Skeletal muscle tissue (tissue), 3 donors: ENCODE measurements at regions not wholly inside any gene's neighbourhood (a gene's known extent, or its start where the extent isn't known, plus 50 kb on each side); places are given as distances from the start of the nearest gene placed in this dataset.

Source experiments
- H3K27ac ChIP-seq: one replicate; pipeline ENCODE4 v1.7.0; 2013; ENCODE audit warnings: mild to moderate bottlenecking, low read depth, low read length, inconsistent platforms
- H3K27me3 ChIP-seq, 3 donors: one replicate each; pipeline ENCODE4 v1.7.0; 2013; ENCODE audit warnings: low read length in 3 of 3; ENCODE audit not compliant: control insufficient read depth in 3 of 3, insufficient read depth in 3 of 3
- H3K36me3 ChIP-seq, 3 donors: one replicate each; pipeline ENCODE4 v1.7.0; 2013; ENCODE audit warnings: low read length in 3 of 3; ENCODE audit not compliant: control insufficient read depth in 3 of 3, insufficient read depth in 3 of 3
- H3K4me1 ChIP-seq, 3 donors: one replicate each; pipeline ENCODE4 v1.7.0; 2013; ENCODE audit warnings: low read length in 3 of 3, mild to moderate bottlenecking in 3 of 3; ENCODE audit not compliant: control insufficient read depth in 3 of 3, insufficient read depth in 3 of 3
- H3K4me3 ChIP-seq, 3 donors: one replicate each; pipeline ENCODE4 v1.7.0; 2013; ENCODE audit warnings: low read length in 3 of 3
- H3K9ac ChIP-seq, 3 donors: one replicate each; pipeline ENCODE4 v1.7.0; 2013; ENCODE audit warnings: low read length in 3 of 3, mild to moderate bottlenecking in 3 of 3, moderate library complexity in 2 of 3, low read depth in 1 of 3
- H3K9me3 ChIP-seq, 3 donors: one replicate each; pipeline ENCODE4 v1.7.0; 2013; ENCODE audit warnings: low read length in 3 of 3; ENCODE audit not compliant: control insufficient read depth in 3 of 3
- donor health status: Osteomylitis.

DNA sequence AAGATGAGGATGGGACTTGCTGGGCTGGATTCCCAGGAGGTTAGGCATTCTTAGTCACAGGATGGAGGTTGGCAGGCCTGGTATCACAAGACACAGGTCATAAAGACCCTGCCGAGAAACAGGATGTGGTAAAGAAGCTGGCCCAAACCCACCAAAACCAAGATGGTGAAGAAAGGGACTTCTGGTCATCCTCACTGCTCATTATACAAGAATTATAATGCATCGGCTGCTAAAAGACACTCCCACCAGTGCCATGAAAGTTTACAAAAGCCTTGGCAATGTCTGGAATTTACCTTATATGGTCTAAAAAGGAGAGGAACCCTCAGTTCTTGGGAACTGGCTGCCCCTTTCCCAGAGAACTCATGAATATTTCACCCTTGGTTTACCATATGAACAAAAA lies 345.5 kb upstream of the POM121L12 start:
- H3K4me3 ChIP-seq, result no peak overlapping the region
- no peak overlapping the region for H3K27ac ChIP-seq
- no peaks in the 10 kb centered on the region for H3K4me1 ChIP-seq
- H3K9ac ChIP-seq, result no peak overlapping the region
- H3K27me3 ChIP-seq, result no peaks in the 10 kb centered on the region
- H3K36me3 ChIP-seq, result no peaks in the 10 kb centered on the region
- H3K9me3 ChIP-seq, result peaks cover 0 to 4% (median 3%) of the 10 kb centered on the region in 3 donors

DNA sequence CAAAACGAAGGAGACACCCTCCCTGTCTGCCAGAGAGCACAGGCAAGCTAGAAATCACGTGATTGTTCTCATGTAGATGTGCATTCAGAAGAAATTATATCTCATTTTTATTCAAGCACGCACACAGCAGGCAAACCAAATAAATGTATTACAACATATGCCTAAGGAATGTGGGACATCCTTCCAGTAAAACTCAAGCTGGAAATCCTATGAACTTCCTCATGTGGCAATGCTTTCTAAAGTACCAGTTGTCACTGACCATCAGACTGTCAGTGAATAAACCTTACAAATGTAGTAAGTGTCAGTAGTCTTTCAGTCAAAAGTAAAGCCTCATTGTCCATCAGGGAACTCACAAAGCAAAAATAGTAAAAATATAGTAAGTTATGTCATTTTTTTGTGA lies 350.1 kb upstream of the POM121L12 start:
- peaks cover 0 to 4% (median 0%) of the 10 kb centered on the region in 3 donors for H3K9me3 ChIP-seq

DNA sequence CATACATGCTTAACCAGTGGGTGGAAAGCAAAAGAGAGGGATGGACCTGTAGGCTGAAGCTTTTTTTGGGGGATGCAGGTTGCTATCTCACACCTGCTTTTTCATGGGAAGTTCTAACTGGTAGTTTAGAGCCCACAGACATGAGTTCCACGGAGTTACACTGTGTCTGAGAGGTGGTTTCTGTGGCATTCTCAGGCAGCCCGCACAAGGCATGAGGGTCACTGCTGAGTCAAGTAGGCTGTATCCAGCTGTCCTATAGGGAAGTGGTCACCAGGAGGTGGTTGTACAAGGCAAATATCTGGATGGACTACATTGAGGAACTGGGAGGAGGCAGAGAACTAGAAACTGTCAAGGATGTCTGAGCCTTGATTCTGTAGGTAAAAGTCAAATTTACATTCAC lies 351.0 kb upstream of the POM121L12 start:
- H3K27me3 ChIP-seq, result no peaks in the 10 kb centered on the region
- peaks cover 0 to 4% (median 0%) of the 10 kb centered on the region in 3 donors for H3K9me3 ChIP-seq
- H3K36me3 ChIP-seq, result no peaks in the 10 kb centered on the region
- H3K4me3 ChIP-seq, result no peak overlapping the region
- no peak overlapping the region for H3K27ac ChIP-seq
- H3K4me1 ChIP-seq, result no peaks in the 10 kb centered on the region
- H3K9ac ChIP-seq, result no peak overlapping the region

More for the DNA sequence above, 350.1 kb upstream of the POM121L12 start:
- no peak overlapping the region for H3K4me3 ChIP-seq
- no peaks in the 10 kb centered on the region for H3K27me3 ChIP-seq
- no peaks in the 10 kb centered on the region for H3K4me1 ChIP-seq
- H3K36me3 ChIP-seq, result no peaks in the 10 kb centered on the region
- H3K9ac ChIP-seq, result no peak overlapping the region
- H3K27ac ChIP-seq, result no peak overlapping the region

DNA sequence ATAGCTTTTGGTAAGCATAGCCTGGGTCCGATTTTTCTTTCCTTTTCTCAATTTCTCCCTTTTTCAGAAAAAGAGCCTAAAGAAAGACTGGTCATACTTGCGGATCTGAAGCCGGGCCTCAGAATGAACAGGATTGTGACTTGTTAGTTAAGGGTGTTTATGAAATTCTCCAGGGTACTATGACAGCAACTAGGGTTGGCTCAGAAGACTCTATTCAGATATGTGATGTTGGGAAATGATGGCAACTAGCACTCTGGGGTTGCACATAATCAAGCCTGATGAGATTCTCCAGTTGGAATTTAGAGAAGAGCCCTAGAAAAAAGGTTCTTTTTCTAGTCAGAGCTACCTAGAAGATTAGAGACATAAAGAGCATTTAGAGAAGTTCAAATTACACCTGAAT lies 352.4 kb upstream of the POM121L12 start:
- Histone ChIP-seq H3K27me3 (no peaks in the 10 kb centered on the region), H3K9ac (no peak overlapping the region), H3K27ac (no peak overlapping the region), H3K4me3 (no peak overlapping the region), H3K36me3 (no peaks in the 10 kb centered on the region), H3K9me3 (peaks cover 0 to 4% (median 2%) of the 10 kb centered on the region in 3 donors), H3K4me1 (no peaks in the 10 kb centered on the region)

DNA sequence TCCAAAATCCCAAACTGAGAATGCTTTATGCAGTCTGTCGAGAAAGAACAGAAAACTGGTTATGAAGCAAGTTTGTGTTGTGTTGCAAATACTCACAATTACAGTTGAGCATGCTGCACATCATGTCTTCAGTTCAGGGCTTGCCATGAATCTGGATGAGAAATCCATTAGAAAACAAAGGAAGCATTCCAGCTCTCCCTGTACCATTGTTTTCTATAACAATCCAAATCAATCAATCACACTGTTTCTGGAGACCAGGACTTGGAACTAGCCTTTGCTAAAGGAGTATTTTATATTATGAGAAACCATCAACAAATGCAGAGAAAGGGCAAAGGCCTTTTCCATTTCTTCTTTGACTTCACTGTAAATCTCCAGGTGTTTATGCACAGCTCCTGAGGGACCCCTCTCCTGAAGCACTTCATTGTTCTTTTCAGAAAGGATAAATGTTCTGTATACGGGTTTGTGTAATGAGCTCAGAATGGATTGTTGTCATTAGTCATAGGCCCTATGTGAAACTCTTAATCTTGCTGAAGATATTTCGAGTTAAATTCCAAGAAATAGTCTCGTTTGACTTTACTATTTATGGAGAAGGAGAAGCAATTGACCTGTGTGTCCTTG lies 364.7 kb upstream of the POM121L12 start:
- Histone ChIP-seq H3K4me3 (no peak overlapping the region), H3K36me3 (no peaks in the 10 kb centered on the region), H3K27me3 (no peaks in the 10 kb centered on the region), H3K9me3 (no peaks in the 10 kb centered on the region), H3K27ac (no peak overlapping the region), H3K4me1 (no peaks in the 10 kb centered on the region), H3K9ac (no peak overlapping the region)

DNA sequence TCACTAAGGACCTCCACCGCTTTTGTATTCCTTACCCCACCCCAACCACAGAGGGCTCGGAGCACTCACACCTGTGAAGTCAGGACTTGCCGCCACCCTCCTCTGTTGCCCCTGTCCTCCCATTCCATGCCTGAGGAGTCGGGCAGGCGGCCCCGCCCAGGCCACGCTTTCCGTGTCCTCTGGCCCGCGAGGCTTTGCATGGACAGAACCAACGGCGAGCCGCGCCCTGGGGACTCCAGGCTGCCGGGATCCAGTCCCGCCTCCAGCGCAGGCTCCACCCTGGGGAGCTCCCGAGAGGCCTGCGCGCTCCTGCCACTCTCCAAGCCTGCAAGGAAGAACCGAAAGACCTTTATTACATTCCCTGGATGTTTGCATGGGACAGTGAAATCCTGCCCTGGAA lies 366.4 kb upstream of the POM121L12 start:
- H3K4me1 ChIP-seq, result no peaks in the 10 kb centered on the region
- no peak overlapping the region for H3K4me3 ChIP-seq
- no peak overlapping the region for H3K9ac ChIP-seq
- no peaks in the 10 kb centered on the region for H3K36me3 ChIP-seq
- H3K9me3 ChIP-seq, result no peaks in the 10 kb centered on the region
- H3K27ac ChIP-seq, result no peak overlapping the region
- no peaks in the 10 kb centered on the region for H3K27me3 ChIP-seq

DNA sequence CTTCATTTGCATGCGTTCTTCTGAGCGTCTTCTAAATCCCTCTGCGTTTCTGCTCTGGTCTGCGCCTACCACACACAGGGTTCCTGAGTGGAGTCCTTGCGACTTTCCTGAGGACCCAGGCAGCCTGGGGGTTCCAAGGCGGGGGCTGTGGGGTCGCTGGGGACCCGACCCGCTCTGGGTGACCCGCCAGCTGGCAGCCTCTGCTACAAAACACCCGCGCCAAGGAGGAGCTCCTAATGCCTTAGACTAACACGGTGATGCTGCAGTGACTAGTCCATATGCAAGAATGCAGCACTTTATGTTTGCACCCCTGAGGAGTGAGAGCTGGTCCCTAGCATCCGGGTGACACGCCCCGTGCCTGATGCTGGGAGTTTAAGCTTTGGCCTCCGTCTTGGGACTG lies 367.0 kb upstream of the POM121L12 start:
- H3K4me1 ChIP-seq, result no peaks in the 10 kb centered on the region
- no peak overlapping the region for H3K9ac ChIP-seq
- no peaks in the 10 kb centered on the region for H3K27me3 ChIP-seq
- no peaks in the 10 kb centered on the region for H3K9me3 ChIP-seq
- H3K36me3 ChIP-seq, result no peaks in the 10 kb centered on the region
- no peak overlapping the region for H3K4me3 ChIP-seq
- no peak overlapping the region for H3K27ac ChIP-seq

DNA sequence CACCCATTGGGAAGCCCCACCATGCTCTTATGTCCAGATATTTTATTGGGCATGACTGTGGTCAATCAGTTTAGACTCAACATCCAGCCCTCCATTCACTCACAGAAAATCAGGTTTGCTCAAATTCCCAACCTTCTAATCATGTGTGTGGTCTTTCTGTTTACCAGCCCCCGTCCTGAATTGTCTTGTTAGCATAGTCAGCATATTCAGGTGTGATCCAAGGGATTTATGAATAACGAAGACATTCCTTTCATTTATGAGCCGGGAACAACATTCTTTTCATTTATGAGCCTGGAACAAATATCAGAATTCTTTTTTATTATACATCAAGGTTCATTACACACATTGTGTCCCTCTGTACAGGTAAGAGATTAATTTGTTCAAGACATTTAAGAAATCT lies 376.3 kb upstream of the POM121L12 start:
- Histone ChIP-seq H3K27me3 (no peaks in the 10 kb centered on the region), H3K36me3 (no peaks in the 10 kb centered on the region), H3K9me3 (no peaks in the 10 kb centered on the region), H3K4me1 (no peaks in the 10 kb centered on the region), H3K27ac (no peak overlapping the region), H3K9ac (no peak overlapping the region), H3K4me3 (no peak overlapping the region)

DNA sequence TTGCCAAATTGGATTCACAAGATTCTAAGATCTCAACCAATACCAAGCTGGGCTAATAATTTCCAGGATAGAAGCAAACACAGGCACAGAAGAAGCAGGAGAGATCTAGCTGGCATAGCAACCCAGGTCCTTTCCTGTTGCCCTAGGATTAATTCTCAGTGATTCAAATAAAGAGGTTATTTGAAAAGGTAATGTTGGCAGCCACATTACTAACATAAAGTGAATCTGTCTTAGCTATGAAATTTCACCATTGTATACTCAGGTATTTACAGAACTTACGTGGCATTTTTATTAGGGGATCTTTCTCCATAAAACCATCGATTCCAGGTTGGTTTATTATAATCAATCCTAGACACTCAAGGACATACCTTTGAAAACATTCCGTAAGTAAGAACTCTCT lies 379.3 kb upstream of the POM121L12 start:
- H3K4me3 ChIP-seq, result no peak overlapping the region
- no peak overlapping the region for H3K9ac ChIP-seq
- no peak overlapping the region for H3K27ac ChIP-seq
- H3K36me3 ChIP-seq, result no peaks in the 10 kb centered on the region
- H3K4me1 ChIP-seq, result no peaks in the 10 kb centered on the region
- H3K27me3 ChIP-seq, result no peaks in the 10 kb centered on the region
- H3K9me3 ChIP-seq, result no peaks in the 10 kb centered on the region

DNA sequence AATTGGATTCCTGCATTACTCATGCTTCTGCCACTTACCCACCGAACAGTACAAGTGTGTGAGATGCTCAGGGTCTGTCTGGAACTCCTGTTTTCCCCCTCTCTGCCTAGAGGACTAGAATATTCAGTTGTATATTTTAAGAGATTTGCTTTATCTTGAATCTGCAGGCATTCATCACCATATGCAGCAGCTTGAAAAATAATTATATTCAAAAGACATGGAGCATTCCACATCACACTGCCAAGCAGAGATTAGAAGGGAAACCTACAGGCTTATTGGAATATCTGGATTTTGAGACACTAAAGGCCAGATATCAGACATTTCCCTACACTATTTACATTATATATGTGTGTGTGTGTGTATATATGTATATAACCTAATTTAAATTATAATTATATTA lies 382.8 kb upstream of the POM121L12 start:
- Histone ChIP-seq H3K36me3 (no peaks in the 10 kb centered on the region), H3K27ac (no peak overlapping the region), H3K9ac (no peak overlapping the region), H3K27me3 (no peaks in the 10 kb centered on the region), H3K4me3 (no peak overlapping the region), H3K9me3 (no peaks in the 10 kb centered on the region), H3K4me1 (no peaks in the 10 kb centered on the region)
